ENCODE measurements at regions not wholly inside any gene's neighbourhood (a gene's known extent, or its start where the extent isn't known, plus 50 kb on each side); places are given as distances from the start of the nearest gene placed in this dataset.

GRCh38 chr15:81532001-81532400 lies 158.0 kb upstream of the TMC3 start:
- POLR2A ChIA-PET = interaction anchor here (1.0 to 1.2 kb wide), 2 partner anchors 16 to 28 kb away, joined by 3 to 4 read pairs; no protein-coding TSS in a partner anchor
- Histone ChIP-seq H3K4me3 (replicated peaks in 1 of 3; ENCODE audit: insufficient read depth in 1 of 3, low read depth in 1 of 3, low read length in 3 of 3) (no peak overlapping the region), H3K36me3 (ENCODE audit: control insufficient read depth in 2 of 2, extremely low read depth in 1 of 2, insufficient read depth in 2 of 2, low read length in 2 of 2) (no peaks in the 10 kb centered on the region), H3K9ac (replicated peaks; ENCODE audit: extremely low read depth, insufficient read depth, low read length) (peak overlapping the region; percentile 57), H3K27ac (ENCODE audit: insufficient read depth, low read depth, low read length) (peak overlapping the region; percentile 70), H3K79me2 (ENCODE audit: control insufficient read depth, insufficient read depth, low read length) (no peaks in the 10 kb centered on the region), H3K4me1 (ENCODE audit: control insufficient read depth, extremely low read depth, insufficient read depth, low read length) (peaks cover 26% of the 10 kb centered on the region), H3K4me2 (ENCODE audit: insufficient read depth, low read length) (peak overlapping the region; percentile 89), H3K9me3 (replicated peaks; ENCODE audit: control insufficient read depth, insufficient read depth, low read length) (no peaks in the 10 kb centered on the region), H2AFZ (ENCODE audit: low read depth, low read length) (no peak overlapping the region), H3K27me3 (ENCODE audit: control insufficient read depth in 2 of 2, insufficient read depth in 2 of 2, low read length in 2 of 2) (no peaks in the 10 kb centered on the region), H4K20me1 (replicated peaks; ENCODE audit: control insufficient read depth, extremely low read depth, insufficient read depth, low read length) (no peaks in the 10 kb centered on the region), H3K9me1 (replicated peaks; ENCODE audit: control insufficient read depth, extremely low read depth, insufficient read depth, low read length) (peaks cover 3% of the 10 kb centered on the region)
- intact Hi-C loops (cut with micrococcal nuclease) (loop anchor here (1.0 to 5.0 kb wide), 2 partner anchors 28 to 45 kb away; no protein-coding TSS in a partner anchor), dilution Hi-C loops (cut with MboI; ENCODE audit: extremely low pct_ligation_motif_present, low sequenced_read_pairs) (no loop called here)
- peak; percentile 15 for FAIRE-seq
- no TSS peak for BruUV-seq (replicated peaks)
- TF ChIP-seq POLR2AphosphoS5 (IDR thresholded peaks at IDR 0.05; ENCODE audit: insufficient read depth, low read depth, low read length) = no peak
- TF ChIP-seq MAX (IDR thresholded peaks at IDR 0.05; ENCODE audit: insufficient read depth, insufficient read length) = no peak
- TF ChIP-seq FOS (IDR thresholded peaks at IDR 0.05; ENCODE audit: borderline replicate concordance, insufficient read depth, low read length) = no peak
- TF ChIP-seq GATA2 (IDR thresholded peaks at IDR 0.05; ENCODE audit: insufficient read depth, insufficient read length, low read depth, low read length) = no peak
- TF ChIP-seq JUN (IDR thresholded peaks at IDR 0.05; ENCODE audit: borderline replicate concordance, insufficient read depth, insufficient read length, low read depth) = no peak
- TF ChIP-seq POLR2A (IDR thresholded peaks at IDR 0.05; ENCODE audit: low read depth, low read length) = no peak
- TF ChIP-seq EZH2 (IDR thresholded peaks at IDR 0.05; ENCODE audit: borderline replicate concordance, low read depth, low read length, severe bottlenecking) = no peak
- no peak for TF ChIP-seq CTCF (IDR thresholded peaks at IDR 0.05; ENCODE audit: extremely low read depth in 1 of 2, insufficient read depth in 1 of 2, low read depth in 1 of 2, low read length in 2 of 2)
- no peak for TF ChIP-seq MYC (IDR thresholded peaks at IDR 0.05; ENCODE audit: low read depth, low read length)
- peak; percentile 51 for DNase-seq (ENCODE audit: low read depth, low spot score)
- CTCF ChIA-PET = interaction anchor here (0.5 kb wide), 1 partner anchor 26 kb away, joined by 3 read pairs; no protein-coding TSS in a partner anchor
